ENCODE measurements at regions not wholly inside any gene's neighbourhood (a gene's known extent, or its start where the extent isn't known, plus 50 kb on each side); places are given as distances from the start of the nearest gene placed in this dataset.

DNA sequence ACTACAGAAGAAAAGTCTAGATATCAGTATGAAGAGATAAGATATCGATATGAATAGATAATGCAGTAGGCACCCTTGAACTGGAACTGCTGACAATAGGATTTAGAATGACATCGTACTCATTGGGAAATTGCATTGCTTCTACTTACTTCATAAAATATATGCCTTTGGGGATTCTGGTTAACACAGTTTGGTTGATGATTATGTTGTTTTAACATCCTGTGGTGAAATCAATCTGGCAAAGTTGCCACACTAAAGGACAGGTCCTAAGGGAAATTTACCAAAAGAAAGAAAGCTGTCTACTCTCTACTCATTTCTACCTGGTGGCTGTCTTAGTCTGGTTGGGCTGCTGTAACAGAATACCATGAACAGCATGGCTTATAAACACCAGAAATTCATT lies 417.4 kb upstream of the DPH6 start:
- in situ Hi-C loops (cut with MboI) (no loop called here), intact Hi-C loops (cut with micrococcal nuclease) (no loop called here)
- Histone ChIP-seq H3K9me1 (ENCODE audit: control insufficient read depth, insufficient read depth, low read length) (no peaks in the 10 kb centered on the region), H3K36me3 (ENCODE audit: control insufficient read depth, insufficient read depth, low read length) (no peaks in the 10 kb centered on the region), H3K9me3 (replicated peaks; ENCODE audit: control insufficient read depth, insufficient read depth, low read depth, low read length) (no peaks in the 10 kb centered on the region), H3K79me2 (ENCODE audit: control insufficient read depth, insufficient read depth, low read length) (no peaks in the 10 kb centered on the region), H3K27me3 (ENCODE audit: control insufficient read depth in 2 of 2, insufficient read depth in 2 of 2, low read length in 2 of 2) (no peaks in the 10 kb centered on the region; a peak in 1 of 5 replicates), H3K4me1 (replicated peaks in 1 of 2; ENCODE audit: control insufficient read depth in 2 of 2, insufficient read depth in 2 of 2, low read length in 2 of 2) (no peaks in the 10 kb centered on the region), H3K4me2 (ENCODE audit: insufficient read depth, low read length) (no peak overlapping the region), H4K20me1 (replicated peaks; ENCODE audit: control insufficient read depth, insufficient read depth, low read length) (no peaks in the 10 kb centered on the region), H3K9ac (ENCODE audit: insufficient read depth in 1 of 2, low read depth in 2 of 2, low read length in 2 of 2) (no peak overlapping the region), H3K4me3 (no peak overlapping the region), H2AFZ (ENCODE audit: low read depth, low read length) (no peak overlapping the region), H3K27ac (ENCODE audit: extremely low read depth, low read depth, low read length) (no peak overlapping the region)
- FAIRE-seq (no peak), ATAC-seq (no peak), DNase-seq (ENCODE audit: extremely low read depth in 1 of 4, low spot score in 3 of 4) (no peak)
- ChIA-PET CTCF (ENCODE audit: low intra/inter-chr PET ratio) (no interaction called here), POLR2A (no interaction called here)
- no TSS peak for BruUV-seq (replicated peaks)
- 14% methylated on average over 2 of the region's 2 CpGs for WGBS (ENCODE audit: insufficient coverage, low coverage, missing lambda C conversion rate)
- TF ChIP-seq SMARCA4 (IDR thresholded peaks at IDR 0.05) (no peak), MAFF (IDR thresholded peaks at IDR 0.05; ENCODE audit: low read length) (no peak), NR2F6 (CRISPR knock-in tag; IDR thresholded peaks at IDR 0.05) (no peak), HDAC2 (IDR thresholded peaks at IDR 0.05) (no peak), MTF1 (CRISPR knock-in tag; IDR thresholded peaks at IDR 0.05; ENCODE audit: borderline replicate concordance) (no peak), SMARCE1 (IDR thresholded peaks at IDR 0.05) (no peak), ZBTB8A (IDR thresholded peaks at IDR 0.05; ENCODE audit: partially characterized antibody) (no peak), ZNF143 (CRISPR knock-in tag; IDR thresholded peaks at IDR 0.05) (no peak), NCOA6 (IDR thresholded peaks at IDR 0.05) (no peak), ARNT (IDR thresholded peaks at IDR 0.05) (no peak)
- TF ChIP-seq, protein P1, sequence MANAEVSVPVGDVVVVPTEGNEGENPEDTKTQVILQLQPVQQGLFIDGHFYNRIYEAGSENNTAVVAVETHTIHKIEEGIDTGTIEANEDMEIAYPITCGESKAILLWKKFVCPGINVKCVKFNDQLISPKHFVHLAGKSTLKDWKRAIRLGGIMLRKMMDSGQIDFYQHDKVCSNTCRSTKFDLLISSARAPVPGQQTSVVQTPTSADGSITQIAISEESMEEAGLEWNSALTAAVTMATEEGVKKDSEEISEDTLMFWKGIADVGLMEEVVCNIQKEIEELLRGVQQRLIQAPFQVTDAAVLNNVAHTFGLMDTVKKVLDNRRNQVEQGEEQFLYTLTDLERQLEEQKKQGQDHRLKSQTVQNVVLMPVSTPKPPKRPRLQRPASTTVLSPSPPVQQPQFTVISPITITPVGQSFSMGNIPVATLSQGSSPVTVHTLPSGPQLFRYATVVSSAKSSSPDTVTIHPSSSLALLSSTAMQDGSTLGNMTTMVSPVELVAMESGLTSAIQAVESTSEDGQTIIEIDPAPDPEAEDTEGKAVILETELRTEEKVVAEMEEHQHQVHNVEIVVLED (CRISPR knock-in tag; IDR thresholded peaks at IDR 0.05), result no peak
- TF ChIP-seq, protein P2, sequence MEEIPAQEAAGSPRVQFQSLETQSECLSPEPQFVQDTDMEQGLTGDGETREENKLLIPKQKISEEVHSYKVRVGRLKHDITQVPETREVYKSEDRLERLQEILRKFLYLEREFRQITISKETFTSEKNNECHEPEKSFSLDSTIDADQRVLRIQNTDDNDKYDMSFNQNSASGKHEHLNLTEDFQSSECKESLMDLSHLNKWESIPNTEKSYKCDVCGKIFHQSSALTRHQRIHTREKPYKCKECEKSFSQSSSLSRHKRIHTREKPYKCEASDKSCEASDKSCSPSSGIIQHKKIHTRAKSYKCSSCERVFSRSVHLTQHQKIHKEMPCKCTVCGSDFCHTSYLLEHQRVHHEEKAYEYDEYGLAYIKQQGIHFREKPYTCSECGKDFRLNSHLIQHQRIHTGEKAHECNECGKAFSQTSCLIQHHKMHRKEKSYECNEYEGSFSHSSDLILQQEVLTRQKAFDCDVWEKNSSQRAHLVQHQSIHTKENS (CRISPR knock-in tag; IDR thresholded peaks at IDR 0.05), result no peak
- TF ChIP-seq, protein P3, sequence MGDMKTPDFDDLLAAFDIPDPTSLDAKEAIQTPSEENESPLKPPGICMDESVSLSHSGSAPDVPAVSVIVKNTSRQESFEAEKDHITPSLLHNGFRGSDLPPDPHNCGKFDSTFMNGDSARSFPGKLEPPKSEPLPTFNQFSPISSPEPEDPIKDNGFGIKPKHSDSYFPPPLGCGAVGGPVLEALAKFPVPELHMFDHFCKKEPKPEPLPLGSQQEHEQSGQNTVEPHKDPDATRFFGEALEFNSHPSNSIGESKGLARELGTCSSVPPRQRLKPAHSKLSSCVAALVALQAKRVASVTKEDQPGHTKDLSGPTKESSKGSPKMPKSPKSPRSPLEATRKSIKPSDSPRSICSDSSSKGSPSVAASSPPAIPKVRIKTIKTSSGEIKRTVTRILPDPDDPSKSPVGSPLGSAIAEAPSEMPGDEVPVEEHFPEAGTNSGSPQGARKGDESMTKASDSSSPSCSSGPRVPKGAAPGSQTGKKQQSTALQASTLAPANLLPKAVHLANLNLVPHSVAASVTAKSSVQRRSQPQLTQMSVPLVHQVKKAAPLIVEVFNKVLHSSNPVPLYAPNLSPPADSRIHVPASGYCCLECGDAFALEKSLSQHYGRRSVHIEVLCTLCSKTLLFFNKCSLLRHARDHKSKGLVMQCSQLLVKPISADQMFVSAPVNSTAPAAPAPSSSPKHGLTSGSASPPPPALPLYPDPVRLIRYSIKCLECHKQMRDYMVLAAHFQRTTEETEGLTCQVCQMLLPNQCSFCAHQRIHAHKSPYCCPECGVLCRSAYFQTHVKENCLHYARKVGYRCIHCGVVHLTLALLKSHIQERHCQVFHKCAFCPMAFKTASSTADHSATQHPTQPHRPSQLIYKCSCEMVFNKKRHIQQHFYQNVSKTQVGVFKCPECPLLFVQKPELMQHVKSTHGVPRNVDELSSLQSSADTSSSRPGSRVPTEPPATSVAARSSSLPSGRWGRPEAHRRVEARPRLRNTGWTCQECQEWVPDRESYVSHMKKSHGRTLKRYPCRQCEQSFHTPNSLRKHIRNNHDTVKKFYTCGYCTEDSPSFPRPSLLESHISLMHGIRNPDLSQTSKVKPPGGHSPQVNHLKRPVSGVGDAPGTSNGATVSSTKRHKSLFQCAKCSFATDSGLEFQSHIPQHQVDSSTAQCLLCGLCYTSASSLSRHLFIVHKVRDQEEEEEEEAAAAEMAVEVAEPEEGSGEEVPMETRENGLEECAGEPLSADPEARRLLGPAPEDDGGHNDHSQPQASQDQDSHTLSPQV (IDR thresholded peaks at IDR 0.05), result no peak
- TF ChIP-seq, protein P4, sequence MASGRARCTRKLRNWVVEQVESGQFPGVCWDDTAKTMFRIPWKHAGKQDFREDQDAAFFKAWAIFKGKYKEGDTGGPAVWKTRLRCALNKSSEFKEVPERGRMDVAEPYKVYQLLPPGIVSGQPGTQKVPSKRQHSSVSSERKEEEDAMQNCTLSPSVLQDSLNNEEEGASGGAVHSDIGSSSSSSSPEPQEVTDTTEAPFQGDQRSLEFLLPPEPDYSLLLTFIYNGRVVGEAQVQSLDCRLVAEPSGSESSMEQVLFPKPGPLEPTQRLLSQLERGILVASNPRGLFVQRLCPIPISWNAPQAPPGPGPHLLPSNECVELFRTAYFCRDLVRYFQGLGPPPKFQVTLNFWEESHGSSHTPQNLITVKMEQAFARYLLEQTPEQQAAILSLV (tag; IDR thresholded peaks at IDR 0.05), result no peak
- TF ChIP-seq, protein P5, sequence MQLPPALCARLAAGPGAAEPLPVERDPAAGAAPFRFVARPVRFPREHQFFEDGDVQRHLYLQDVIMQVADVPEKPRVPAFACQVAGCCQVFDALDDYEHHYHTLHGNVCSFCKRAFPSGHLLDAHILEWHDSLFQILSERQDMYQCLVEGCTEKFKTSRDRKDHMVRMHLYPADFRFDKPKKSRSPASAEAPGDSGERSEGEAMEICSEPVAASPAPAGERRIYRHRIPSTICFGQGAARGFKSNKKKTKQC (CRISPR knock-in tag; IDR thresholded peaks at IDR 0.05), result no peak
